HCT116 (cell line): ENCODE measurements at regions not wholly inside any gene's neighbourhood (a gene's known extent, or its start where the extent isn't known, plus 50 kb on each side); places are given as distances from the start of the nearest gene placed in this dataset.

Experiments used
- CTCF ChIP-seq, 3 experiments: fragments of 200-600 bp in 1 of 3; sonication (generic) in 1 of 3; IDR thresholded peaks in 2 of 3; conservative IDR thresholded peaks in 1 of 3; 2 replicates each; pipeline ENCODE4 v1.5.1; 2012 to 2017; ENCODE audit warnings: low read depth in 2 of 3, low read length in 2 of 3, antibody characterized with exemption in 1 of 3, borderline replicate concordance in 1 of 3, control low read depth in 1 of 3, mild to moderate bottlenecking in 1 of 3, mixed read lengths in 1 of 3, mixed run types in 1 of 3, moderate library complexity in 1 of 3; ENCODE audit not compliant: insufficient read depth in 1 of 3
- EGR1 ChIP-seq: IDR thresholded peaks from 2 replicates; pipeline ENCODE4 v1.6.1; 2012; ENCODE audit warnings: low read depth
- EZH2phosphoT487 ChIP-seq: fragments of 200-600 bp; IDR thresholded peaks from 2 replicates; pipeline ENCODE4 v1.6.1; 2018; ENCODE audit warnings: antibody characterized with exemption, borderline replicate concordance
- POLR2A ChIP-seq: IDR thresholded peaks from 2 replicates; pipeline ENCODE4 v1.7.0; 2011; ENCODE audit warnings: borderline replicate concordance; ENCODE audit not compliant: insufficient read depth, insufficient read length; ENCODE audit errors: extremely low read depth
- SP1 ChIP-seq: IDR thresholded peaks from 2 replicates; pipeline ENCODE4 v1.6.1; 2012; ENCODE audit warnings: low read depth
- YY1 ChIP-seq: IDR thresholded peaks from 2 replicates; pipeline ENCODE4 v1.6.1; 2011; ENCODE audit warnings: low read length, low read depth, moderate library complexity, mild to moderate bottlenecking; ENCODE audit not compliant: insufficient replicate concordance; ENCODE audit errors: extremely low read depth
- ZNF274 ChIP-seq: fragments of 200-500 bp; sonication (Bioruptor generic); IDR thresholded peaks from 2 replicates; pipeline ENCODE4 v1.6.1; 2014; ENCODE audit warnings: mild to moderate bottlenecking, low read depth, low read length, inconsistent platforms

- TF ChIP-seq CTCF (IDR thresholded peaks at IDR 0.05 in 2 of 3, conservative IDR thresholded peaks at IDR 0.05 in 1 of 3; ENCODE audit: borderline replicate concordance in 1 of 3, insufficient read depth in 1 of 3, low read depth in 2 of 3, low read length in 2 of 3) (no peak), SP1 (no peak), POLR2A (no peak), EGR1 (no peak), ZNF274 (no peak), YY1 (no peak), EZH2phosphoT487 (no peak)
These were observed 429.6 kb downstream of the PLPP3 start for GRCh38 chr1:56149761-56150160.
